Transverse colon (tissue), 4 donors: ENCODE measurements at regions not wholly inside any gene's neighbourhood (a gene's known extent, or its start where the extent isn't known, plus 50 kb on each side); places are given as distances from the start of the nearest gene placed in this dataset.

Source experiments
- DNase-seq: peaks from one replicate; pipeline ENCODE4 v3.0.0-alpha.2; 2019
- H3K27ac ChIP-seq, 4 donors: fragments of 200-600 bp; sonication (generic); 2 replicates each; pipeline ENCODE4 v1.5.1; 2016 to 2018; ENCODE audit warnings: inconsistent platforms in 4 of 4
- H3K27me3 ChIP-seq: fragments of 200-600 bp; sonication (generic); 2 replicates; pipeline ENCODE4 v1.5.1; 2017; ENCODE audit warnings: inconsistent platforms
- H3K36me3 ChIP-seq, 4 donors: fragments of 200-600 bp; sonication (generic); 2 replicates each; pipeline ENCODE4 v1.5.1; 2017 to 2019; ENCODE audit warnings: inconsistent platforms in 4 of 4
- H3K4me1 ChIP-seq, 4 donors: fragments of 200-600 bp; sonication (generic); 2 replicates each; pipeline ENCODE4 v1.5.1; 2017 to 2020; ENCODE audit warnings: inconsistent platforms in 4 of 4
- H3K4me3 ChIP-seq, 4 donors: fragments of 200-600 bp; sonication (generic); 1 replicate in 1 of 4; 2 replicates in 3 of 4; pipeline versions ENCODE4 v1.5.1 to v1.6.1; 2017 to 2019; ENCODE audit warnings: inconsistent platforms in 4 of 4
- H3K9me3 ChIP-seq, 2 donors: fragments of 200-600 bp; sonication (generic); 2 replicates each; pipeline ENCODE4 v1.5.1; 2017 to 2019; ENCODE audit warnings: inconsistent platforms in 2 of 2
- EP300 ChIP-seq: sonication (generic); formaldehyde crosslinking; IDR thresholded peaks from one replicate; pipeline ENCODE4 v1.6.1; 2017; ENCODE audit warnings: antibody characterized with exemption, low read depth
- POLR2A ChIP-seq: fragments of 450-650 bp; IDR thresholded peaks from one replicate; pipeline ENCODE4 v1.6.1; 2016; ENCODE audit warnings: antibody characterized with exemption, mild to moderate bottlenecking, moderate library complexity
- POLR2AphosphoS5 ChIP-seq, 3 donors: sonication (generic); formaldehyde crosslinking; IDR thresholded peaks; one replicate each; pipeline ENCODE4 v1.6.1; 2016; ENCODE audit warnings: antibody characterized with exemption in 3 of 3
- WGBS, 2 donors: methylation state at CpG; one replicate each; pipeline ENCODE4 v1.1.5; 2018; ENCODE audit warnings: low coverage in 1 of 2; 5-methylcytosine and 5-hydroxymethylcytosine counted together
- in situ Hi-C, 4 donors: fragments of 200-750 bp; cut with MboI; loops; one replicate each; pipeline versions ENCODE4 v1.15.0 to v1.15.1; 2017; ENCODE audit warnings: low sequenced_read_pairs in 3 of 4, low pct_ligation_motif_present in 1 of 4, low pct_unique_long_range_greater_than_20kb in 1 of 4
- intact Hi-C: fragments of 100-400 bp; cut with DNase I; formaldehyde crosslinking; loops from one replicate; pipeline ENCODE4 v1.15.1; 2023; ENCODE audit warnings: low total_unique reads
- TF ChIP-seq, protein P1 (sequence below), 5 experiments: fragments of 200-600 bp in 3 of 5; fragments of 450-650 bp in 2 of 5; sonication (generic) in 3 of 5; IDR thresholded peaks; 1 replicate in 2 of 5; 2 replicates in 3 of 5; pipeline ENCODE4 v1.5.1; 2016 to 2017; ENCODE audit warnings: antibody characterized with exemption in 5 of 5, inconsistent platforms in 3 of 5, mild to moderate bottlenecking in 2 of 5, moderate library complexity in 1 of 5

GRCh38 chr6:112568066-112568465, 220.9 kb downstream of the RFPL4B start:
- in situ Hi-C loops, result no loop called here
- Histone ChIP-seq H3K36me3 (no peaks in the 10 kb centered on the region), H3K4me1 (peaks cover 0 to 16% (median under 1%) of the 10 kb centered on the region in 4 donors)

GRCh38 chr6:112571488-112572270, 224.5 kb downstream of the RFPL4B start:
- Histone ChIP-seq H3K27ac (no peak overlapping the region), H3K27me3 (no peaks in the 10 kb centered on the region), H3K36me3 (no peaks in the 10 kb centered on the region), H3K4me1 (peaks cover 0 to 13% (median 0%) of the 10 kb centered on the region in 4 donors), H3K4me3 (no peak overlapping the region), H3K9me3 (no peaks in the 10 kb centered on the region)
- 38 to 46% methylated on average over 5 of the region's 5 CpGs for WGBS, 2 donors
- peak; percentile 7 for DNase-seq
- no peak for TF ChIP-seq POLR2A
- TF ChIP-seq EP300, result no peak
- TF ChIP-seq, protein P1, sequence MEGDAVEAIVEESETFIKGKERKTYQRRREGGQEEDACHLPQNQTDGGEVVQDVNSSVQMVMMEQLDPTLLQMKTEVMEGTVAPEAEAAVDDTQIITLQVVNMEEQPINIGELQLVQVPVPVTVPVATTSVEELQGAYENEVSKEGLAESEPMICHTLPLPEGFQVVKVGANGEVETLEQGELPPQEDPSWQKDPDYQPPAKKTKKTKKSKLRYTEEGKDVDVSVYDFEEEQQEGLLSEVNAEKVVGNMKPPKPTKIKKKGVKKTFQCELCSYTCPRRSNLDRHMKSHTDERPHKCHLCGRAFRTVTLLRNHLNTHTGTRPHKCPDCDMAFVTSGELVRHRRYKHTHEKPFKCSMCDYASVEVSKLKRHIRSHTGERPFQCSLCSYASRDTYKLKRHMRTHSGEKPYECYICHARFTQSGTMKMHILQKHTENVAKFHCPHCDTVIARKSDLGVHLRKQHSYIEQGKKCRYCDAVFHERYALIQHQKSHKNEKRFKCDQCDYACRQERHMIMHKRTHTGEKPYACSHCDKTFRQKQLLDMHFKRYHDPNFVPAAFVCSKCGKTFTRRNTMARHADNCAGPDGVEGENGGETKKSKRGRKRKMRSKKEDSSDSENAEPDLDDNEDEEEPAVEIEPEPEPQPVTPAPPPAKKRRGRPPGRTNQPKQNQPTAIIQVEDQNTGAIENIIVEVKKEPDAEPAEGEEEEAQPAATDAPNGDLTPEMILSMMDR (IDR thresholded peaks at IDR 0.05), result no peak
- no peak for TF ChIP-seq POLR2AphosphoS5 (IDR thresholded peaks at IDR 0.05)
- intact Hi-C loops, result no loop called here
- in situ Hi-C loops, result no loop called here

More at GRCh38 chr6:112568066-112568465, 220.9 kb downstream of the RFPL4B start:
- H3K9me3 ChIP-seq, result no peaks in the 10 kb centered on the region
- DNase-seq, result no peak
- TF ChIP-seq POLR2A (no peak), EP300 (no peak), POLR2AphosphoS5 (IDR thresholded peaks at IDR 0.05) (no peak)
- TF ChIP-seq, protein P1 (IDR thresholded peaks at IDR 0.05), result no peak
- no peak overlapping the region for H3K4me3 ChIP-seq
- no peaks in the 10 kb centered on the region for H3K27me3 ChIP-seq
- H3K27ac ChIP-seq, result no peak overlapping the region
- intact Hi-C loops, result no loop called here

DNA sequence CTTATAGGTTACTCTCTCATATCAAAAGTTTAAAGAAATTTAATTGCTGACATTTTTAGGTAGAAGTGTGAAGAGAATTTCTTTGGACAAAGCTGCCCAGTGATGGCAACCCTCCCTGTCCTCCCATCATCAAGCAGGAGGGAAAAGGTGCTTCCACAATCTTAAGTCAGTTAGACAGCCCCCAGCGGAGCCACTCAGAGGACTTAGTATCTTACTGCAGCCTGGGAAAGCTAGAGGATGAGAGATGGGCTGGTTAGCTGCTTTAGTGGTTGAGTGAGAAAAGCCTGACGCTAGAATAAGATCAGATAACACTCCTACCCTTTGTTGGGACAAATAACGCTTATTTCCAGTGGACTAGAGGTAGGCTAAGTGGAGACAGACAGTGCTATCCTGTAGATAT, 227.1 kb downstream of the RFPL4B start:
- TF ChIP-seq, protein P1 (IDR thresholded peaks at IDR 0.05), result no peak
- TF ChIP-seq EP300, result no peak
- no peak for TF ChIP-seq POLR2A
- no peak for TF ChIP-seq POLR2AphosphoS5 (IDR thresholded peaks at IDR 0.05)
- no peak for DNase-seq
- 78% methylated on average over 3 of the region's 3 CpGs for WGBS, 2 donors

GRCh38 chr6:112575309-112575834, 228.2 kb downstream of the RFPL4B start:
- Histone ChIP-seq H3K9me3 (no peaks in the 10 kb centered on the region), H3K27me3 (no peaks in the 10 kb centered on the region), H3K4me3 (no peak overlapping the region), H3K36me3 (no peaks in the 10 kb centered on the region), H3K4me1 (peaks cover 0 to 13% (median 0%) of the 10 kb centered on the region in 4 donors), H3K27ac (no peak overlapping the region)
- intact Hi-C loops (no loop called here), in situ Hi-C loops (no loop called here)
- no peak for DNase-seq
- no peak for TF ChIP-seq EP300
- WGBS, 2 donors, result 69 to 73% methylated on average over 2 to 3 of the region's 3 CpGs

More for the DNA sequence above, 227.1 kb downstream of the RFPL4B start:
- Histone ChIP-seq H3K27ac (no peak overlapping the region), H3K36me3 (no peaks in the 10 kb centered on the region), H3K27me3 (no peaks in the 10 kb centered on the region), H3K4me3 (no peak overlapping the region), H3K9me3 (no peaks in the 10 kb centered on the region), H3K4me1 (peaks cover 0 to 13% (median 0%) of the 10 kb centered on the region in 4 donors)
- in situ Hi-C loops (no loop called here), intact Hi-C loops (no loop called here)
